Fibroblast of skin of right biceps (primary cell): ENCODE measurements at regions not wholly inside any gene's neighbourhood (a gene's known extent, or its start where the extent isn't known, plus 50 kb on each side); places are given as distances from the start of the nearest gene placed in this dataset.
"Not testable (repeated sequence)": the region's sequence is repeated elsewhere in the genome, so short reads cannot be mapped to it uniquely, and the experiment has no call there.

Experiments
- DNase-seq: peaks from one replicate; pipeline ENCODE4 v3.0.0-alpha.2; 2013

DNA sequence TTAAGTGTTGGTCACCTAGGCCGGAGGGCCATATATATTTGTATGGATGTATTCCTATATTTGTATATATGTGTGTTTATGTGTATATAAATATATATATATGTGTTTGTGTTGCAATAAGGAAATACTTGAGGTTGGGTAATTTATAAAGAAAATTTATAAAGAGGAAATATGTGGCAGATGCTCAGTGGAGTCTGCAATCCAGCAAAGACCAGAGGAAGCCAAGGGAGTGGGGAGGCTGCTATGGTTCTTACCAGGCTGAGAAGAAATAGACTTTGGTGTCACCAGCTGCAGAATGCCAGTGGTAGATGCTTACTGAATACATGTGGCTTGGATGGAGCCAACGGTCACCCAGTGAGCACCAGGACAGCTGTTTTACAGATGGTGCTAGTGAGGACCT, 97.4 kb upstream of the ELOVL5 start:
- no peak for DNase-seq

DNA sequence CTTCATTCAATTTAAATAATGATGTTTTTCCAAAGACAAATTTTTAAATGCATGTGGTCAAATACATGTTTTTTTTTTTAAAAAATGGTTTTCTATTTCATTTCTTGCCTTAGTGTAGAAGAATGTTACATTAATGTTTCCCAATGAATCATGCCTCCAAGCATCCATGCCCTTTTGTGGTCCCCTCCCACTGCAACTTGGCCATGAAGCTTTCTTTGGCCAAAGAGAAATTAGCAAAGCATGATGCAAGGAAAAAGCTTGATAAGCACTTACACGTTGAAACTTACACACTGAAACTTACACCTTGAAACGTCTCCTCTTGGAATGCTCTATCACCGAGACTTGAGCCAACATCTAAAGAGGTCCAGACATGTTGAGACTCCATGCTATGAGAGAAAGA, 93.0 kb upstream of the ELOVL5 start:
- DNase-seq: peak; percentile 60

DNA sequence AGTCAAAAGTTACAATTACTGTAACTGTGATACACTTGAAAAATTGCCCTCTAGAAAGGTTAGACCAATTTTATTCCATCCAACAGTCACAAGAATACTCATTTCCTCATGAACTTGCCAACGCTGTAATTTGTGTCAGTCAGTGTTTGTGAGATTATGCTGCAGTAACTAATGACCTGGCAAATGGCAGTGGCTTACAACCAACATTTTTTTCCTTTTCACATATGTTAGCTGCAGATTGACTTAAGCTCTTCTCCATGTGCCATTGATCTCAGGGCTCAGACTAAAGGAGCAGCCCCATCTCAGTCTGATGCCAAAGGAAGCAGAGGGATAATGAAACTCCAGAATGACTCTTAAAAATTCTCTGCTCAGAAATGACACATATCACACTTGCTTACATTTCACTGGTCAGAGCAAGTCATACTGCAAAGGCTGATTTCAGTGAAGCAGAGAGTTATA, 92.3 kb upstream of the ELOVL5 start:
- DNase-seq: no peak

DNA sequence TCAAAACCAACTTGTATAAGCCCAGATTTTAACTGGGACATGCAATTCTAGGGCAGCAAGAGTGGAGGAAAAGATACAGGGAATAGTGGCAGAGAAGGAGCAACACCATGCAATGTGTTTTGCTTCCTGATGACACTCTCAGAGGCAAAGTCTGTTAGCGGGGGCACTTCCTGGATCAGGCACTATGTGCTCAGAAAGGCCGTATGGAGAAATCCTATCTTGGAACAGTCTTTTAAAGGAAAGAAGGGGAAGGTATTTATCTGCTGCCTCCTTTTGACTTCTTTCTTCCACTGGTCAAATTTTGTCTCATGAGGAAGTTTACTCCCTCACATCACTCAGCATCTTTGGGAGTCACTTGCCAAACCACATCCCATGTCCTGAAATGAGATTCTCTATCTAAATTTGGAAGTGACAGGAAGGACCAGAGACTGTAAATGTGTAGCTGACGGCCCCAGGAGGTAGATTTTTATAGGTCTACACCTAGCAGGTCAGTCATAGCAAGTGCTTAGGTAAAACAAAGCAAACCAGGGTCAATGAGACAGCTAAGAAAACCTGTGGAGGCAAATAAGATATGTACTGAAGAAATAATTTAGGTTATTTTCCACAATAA, 91.7 kb upstream of the ELOVL5 start:
- DNase-seq: no peak

DNA sequence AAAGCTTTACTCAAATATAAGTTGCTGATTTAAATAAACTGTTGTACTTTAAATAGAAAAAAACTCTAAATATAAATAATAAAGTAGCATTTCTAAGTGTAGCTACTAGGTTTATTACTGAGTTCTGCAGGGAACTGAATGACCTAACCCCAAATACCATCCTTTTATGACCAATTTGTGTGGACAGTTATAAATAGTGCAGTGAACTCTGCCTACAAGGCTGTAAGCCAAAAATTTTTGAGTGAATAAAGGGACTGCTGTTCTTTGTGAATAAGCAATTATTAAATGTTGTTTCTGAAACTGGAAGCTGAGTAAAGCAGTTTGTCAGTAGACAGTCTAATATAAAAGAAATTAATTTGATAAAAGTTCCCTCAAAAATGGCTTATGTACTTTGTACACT, 90.8 kb upstream of the ELOVL5 start:
- peak; percentile 28 for DNase-seq

DNA sequence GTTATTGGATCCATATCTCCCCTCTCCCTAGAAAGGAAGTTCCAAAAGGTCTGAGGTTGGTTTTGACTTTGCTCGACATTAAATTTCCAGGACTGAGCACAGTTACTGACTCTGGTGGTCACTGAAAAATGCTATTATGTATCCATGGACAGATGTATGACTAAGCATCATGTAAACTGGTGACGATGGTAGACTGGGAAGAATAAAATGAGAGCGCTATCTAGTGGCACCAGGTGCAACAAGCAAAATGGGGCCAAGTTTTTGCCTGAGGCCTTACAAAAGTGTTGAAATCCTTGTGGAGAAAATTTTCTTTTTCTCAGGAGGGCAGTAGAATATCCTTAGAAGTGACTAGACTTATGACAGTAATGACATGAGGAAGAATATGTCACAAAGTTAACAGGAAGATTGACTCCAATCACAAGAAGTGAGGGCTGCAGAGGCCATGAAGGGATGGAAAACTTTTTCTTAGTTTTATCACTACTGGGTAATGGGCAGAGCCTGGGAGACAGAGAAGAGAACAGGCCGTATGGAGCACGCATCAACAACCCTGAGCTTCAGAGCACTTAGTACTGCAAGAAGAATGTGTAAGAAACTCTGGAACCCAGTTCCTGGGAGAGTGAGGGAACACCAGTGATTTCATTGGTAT, 88.9 kb upstream of the ELOVL5 start:
- DNase-seq: peak; percentile 76

DNA sequence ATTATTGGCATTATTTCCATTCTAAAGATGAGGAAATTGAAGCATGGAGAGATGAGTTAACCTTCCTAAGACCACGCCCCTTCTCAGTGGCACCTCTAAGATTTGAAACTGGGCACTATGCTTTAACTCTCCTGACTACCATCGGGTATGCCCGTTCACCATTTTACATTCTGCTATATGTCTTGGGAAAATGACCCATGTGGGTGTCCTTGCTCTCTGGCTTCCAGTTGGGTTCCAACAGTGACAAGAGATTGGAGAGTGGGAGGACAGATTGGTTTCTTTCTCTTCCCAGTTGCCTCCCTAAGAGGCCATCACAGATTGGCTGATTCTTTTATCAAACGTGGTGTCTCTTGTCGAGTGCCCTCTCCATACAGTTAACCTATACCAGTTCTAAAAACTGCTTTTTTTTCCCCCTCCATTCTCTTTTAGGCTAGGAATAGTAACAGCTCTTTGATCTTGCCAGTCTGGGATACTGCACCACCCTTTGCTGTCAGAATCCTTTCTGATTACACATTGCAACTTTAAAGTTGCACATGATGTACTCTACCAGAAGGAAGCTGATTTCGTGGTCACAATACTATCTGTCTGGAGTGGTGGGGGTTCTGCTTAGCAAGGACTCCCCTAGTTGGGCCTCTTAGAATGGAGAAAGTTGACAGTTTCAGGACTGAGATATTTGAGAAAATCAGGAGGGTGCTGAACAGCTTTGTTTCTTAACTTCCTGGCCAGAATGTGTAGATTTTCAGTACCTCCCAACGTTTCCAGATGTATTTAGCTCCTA, 88.0 kb upstream of the ELOVL5 start:
- DNase-seq: peak; percentile 8

DNA sequence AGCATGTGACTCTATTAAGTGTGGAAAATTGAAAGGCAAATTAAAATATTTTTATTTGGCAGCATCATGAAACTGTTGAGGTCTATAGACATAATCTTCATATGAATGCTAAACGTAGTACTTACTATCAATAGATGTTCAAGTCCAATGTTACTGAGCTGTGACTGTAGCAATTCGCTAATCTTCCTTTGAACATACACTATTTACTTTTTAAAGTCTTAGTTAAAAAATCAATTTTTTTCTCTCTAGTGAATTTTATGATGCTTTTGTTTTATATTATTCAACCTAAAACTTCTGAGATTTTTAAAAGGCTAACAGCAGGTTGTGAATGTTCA, 85.2 kb upstream of the ELOVL5 start:
- no peak for DNase-seq

DNA sequence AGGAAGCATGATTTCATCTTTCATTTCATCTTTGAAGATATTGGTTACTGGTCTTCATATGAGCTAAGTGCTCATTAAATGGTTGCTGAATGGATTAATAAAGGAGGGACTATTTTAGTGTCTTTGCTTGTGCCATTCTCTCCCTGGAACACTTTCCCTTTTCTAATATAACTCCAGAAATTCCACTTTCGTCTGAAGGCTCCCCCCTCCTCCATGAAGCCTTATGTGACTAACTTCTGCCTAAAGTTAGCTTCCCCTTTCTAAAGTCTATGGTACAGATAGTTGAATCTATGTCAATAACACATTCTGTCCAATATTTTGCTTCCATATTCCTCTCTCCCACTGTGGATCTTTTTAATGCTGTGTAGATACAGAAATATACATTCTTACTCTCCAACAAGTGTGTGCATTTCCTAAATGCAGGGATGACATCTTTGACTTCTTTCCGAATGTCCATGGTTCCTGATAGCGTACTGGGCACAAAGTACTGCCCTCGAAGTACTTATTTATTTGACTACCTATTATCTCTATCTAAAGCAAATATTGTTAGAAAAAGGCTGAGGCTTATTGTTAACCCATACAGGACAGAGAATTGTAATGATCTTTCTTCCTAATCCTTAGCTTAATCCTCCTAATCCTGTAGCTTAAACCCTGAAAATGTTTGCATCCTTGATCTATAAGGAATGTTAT, 84.7 kb upstream of the ELOVL5 start:
- DNase-seq: no peak

DNA sequence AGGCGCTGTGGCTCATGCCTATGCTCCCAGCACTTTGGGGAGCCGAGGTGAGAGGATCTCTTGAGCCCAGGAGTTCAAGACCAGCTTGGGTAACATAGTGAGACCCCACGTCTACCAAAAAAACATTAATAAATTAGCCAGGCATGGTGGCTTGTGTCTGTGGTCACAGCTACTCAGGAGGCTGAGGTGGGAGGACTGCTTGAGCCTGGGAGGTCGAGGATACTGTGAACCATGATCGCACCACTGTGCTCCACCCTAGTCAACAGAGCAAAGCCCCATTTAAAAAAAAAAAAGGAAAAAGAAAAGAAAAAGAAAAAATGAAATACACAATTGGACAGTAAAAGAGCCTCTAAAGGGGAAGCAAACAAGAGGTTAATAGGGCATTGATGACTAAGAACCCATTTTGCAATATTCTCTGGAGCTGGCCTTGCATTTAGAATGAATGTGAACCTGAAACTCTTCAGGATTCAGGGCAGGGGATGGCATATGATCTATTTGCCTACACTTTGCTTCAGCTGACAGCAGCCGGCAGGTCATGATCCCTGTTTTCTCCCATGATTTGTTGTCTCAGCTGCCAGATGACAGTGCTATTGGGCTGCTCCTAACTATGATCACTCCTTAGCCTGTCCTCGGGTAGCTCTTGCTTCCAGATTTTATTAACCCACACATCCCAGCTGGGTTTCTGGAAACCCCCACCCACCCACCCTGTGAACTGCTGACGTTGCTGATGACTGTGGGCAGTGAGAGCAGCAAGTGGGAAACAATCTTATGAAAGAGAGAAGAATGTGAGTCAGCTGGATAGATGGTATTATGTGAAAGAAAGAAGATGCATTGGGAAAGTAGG, 83.8 kb upstream of the ELOVL5 start:
- DNase-seq: peak; percentile 37

DNA sequence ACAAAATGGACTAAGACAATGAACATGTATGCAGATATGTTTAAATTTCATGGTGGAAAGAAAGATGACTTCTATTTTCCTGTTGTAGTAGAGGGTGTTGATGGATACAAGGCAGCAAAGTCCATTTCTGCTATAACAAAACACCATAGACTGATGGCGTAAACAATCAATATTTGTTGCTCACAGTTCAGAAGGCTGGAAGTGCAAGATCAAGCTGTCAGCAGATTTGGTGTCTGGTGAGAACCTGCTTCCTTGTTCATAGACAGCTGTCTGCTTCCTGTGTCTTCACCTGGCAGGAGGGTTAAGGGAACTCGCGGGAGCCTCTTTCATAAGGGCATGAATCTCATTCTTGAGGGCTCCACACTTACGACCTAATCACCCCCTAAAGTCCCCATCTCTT, 83.0 kb upstream of the ELOVL5 start:
- no peak for DNase-seq

DNA sequence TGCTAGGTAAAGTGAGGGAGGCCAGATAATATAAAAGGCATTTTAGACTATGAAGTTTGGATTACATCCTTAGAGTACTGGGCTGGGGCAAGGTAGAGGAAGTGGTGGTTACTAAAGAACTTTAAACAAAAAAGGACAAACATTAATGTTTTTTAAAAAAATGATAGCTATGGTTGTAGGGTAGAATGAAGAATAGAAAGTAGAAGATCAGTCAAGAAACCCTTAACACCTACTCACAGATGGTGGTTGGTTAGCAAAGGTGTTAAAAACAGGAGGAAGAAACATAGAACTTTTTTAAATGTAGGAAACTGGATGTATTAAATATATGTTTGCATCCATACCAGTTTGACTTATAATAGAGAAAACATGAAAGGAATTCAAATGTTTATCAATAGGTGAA, 80.7 kb upstream of the ELOVL5 start:
- DNase-seq: no peak

DNA sequence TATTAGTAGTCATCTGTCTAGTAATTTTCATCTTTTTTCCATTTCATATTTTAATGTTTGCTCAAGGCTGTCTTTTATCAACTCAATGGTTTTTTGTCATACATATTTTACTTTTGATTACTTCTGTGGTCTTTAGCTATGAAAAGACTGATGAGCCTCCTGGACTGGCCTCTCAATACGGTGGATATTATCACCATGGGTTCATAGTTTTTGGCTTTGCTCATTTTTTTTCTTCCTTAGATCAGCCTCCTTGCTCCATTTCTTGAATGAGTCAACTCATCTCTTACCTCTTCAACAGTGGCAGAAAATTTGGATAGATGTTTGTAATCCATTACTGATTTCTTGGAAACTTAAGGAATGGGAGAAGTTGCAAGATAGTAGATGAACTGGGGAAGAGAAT, 80.1 kb upstream of the ELOVL5 start:
- peak; percentile 17 for DNase-seq

DNA sequence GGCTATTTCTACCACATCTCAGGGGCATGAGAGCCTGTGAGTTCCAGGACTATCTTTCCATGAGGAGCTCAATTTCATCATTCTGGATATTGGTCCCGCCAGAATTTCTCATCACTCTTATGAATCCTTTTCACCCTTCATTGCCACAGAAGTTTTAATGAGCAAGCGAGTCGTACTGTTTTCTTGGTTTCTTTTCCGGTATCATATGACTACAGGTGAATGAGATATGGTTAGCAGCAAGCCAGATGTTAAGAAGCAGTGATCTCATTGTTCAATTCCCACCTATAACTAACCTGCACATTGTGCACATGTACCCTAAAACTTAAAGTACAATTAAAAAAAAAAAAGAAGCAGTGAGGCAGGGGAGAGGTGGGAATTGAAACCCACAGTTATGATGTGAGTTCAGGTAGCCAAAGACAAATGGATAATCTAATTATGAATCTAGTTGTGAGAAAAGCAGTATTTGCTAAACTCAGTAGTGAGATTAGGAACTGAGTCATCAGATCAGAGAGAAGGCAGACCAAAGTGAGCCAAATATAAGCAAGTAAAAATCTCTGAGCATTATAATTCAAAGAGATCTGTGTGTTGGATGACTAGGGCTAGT, 78.0 kb upstream of the ELOVL5 start:
- DNase-seq: no peak

DNA sequence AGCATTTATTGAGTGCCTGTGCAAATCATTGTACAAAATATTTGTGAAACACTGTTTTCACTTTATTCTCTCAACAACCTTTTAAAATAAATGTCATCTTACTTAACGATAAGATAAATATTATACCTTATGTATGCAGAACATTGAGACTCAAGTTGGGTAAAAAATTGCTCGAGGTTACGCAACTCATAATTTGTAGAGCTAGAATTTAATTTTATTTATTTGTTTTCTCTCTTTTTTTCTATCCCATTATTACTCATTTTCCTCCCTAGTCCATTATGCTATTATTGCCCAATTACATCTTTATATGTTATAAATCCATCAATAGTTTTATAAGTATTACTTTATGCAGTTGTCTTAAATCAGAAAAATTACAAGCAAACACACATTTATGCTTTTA, 77.4 kb upstream of the ELOVL5 start:
- no peak for DNase-seq

DNA sequence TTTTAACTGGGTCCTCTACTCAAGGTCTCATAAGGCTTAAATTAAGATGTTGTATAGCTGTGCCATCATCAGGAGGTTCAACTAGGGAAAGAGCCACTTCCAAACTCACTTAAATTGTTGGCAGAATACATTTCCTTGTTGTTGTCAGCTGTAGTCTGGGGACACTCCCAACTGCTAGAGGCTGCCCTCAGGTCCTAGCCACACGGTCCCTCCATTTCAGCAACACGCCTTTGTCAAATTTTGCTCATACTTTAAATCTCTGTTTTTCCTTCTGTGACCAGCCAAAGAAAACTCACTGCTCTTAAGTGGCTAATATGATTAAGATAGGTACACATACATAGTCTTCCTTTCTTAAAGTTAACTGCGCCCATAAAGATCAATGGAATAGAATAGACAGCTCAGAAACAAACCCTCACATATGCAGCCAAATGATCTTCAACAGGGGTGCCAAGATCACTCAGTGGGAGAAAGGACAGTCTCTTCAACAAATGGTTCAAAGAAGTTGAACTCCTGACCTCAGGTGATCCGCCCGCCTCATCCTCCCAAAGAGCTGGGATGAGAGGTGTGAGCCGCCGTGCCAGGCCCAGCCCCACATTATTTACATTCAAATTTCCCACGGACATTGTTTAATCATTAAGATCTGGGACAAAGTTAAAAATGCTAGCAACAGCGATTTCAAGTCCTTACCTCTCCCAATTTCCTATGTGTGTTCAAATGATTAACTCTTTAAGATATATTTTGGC, 76.4 kb upstream of the ELOVL5 start:
- no peak for DNase-seq

DNA sequence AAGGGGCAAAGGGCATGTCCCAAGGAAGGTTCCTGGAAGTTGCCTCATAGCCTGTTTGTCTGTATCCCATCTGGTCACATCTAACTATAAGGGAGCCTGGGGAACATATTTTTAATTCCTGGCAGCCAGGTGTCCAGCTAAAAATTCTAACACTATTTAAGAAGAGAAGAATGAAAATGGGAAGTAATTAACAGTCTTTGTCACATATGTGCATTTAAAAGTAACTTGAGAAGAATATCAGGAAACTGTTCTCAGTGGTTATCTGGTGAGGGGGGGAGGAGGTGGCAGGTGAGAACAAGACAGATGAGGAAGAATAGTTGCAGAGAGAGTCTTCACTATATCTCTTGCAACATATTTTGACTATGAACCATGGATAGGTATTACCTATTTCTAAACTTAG, 75.5 kb upstream of the ELOVL5 start:
- no peak for DNase-seq

DNA sequence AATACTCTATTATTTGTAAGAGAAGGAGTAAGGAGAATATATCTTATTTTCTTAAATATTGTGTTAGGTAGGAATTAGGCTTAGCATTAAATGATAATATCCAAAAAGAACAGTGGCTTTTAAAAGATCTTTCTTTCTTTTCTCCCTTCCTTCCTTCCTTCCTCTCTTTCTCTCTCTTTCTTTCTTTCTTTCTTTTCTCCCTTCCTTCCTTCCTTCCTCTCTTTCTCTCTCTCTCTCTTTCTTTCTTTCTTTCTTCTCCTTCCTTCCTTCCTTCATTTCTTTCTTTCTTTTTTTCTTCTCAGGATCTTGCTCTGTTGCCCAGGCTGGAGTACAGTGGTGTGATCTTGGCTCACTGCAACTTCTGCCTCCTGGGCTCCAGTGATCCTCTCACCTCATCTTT, 74.8 kb upstream of the ELOVL5 start:
- DNase-seq: not testable (repeated sequence)

DNA sequence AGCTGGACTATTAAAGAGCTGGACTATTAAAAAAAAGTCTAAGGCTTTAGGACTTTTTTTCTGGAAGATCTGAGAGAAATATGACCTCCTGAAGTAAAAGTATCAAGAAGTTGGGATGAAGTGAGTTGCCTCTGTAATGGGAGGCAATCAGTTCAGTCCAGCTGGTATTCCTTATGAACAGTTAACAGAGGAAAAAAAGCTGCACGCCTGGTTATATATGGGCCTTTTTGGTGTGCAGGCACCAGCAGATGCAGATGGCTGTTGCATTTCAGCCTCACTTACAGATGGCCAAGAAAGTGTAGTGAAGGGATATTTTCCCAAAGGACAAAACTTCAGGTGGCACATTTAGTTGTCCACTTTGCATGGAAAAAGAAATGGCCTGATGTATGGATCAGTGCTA, 70.3 kb upstream of the ELOVL5 start:
- no peak for DNase-seq

DNA sequence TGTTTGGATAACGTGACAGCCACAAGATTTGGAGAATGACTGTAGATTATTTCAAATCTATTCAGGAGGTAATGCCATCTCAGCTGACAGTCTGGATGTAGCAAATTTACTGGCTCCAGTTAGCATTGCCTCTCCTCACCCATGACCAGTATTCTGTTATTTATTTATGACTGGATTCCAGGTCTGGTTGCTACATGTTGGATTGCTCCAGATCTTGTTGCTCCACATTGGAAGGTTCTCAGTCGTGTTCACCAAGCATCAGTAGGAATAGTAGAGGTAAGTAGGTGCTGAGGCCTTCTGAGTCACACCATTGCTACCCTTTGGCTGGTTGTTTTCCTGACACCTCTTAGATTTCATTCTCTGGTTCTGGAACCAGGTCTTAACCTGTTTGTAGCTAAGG, 69.5 kb upstream of the ELOVL5 start:
- no peak for DNase-seq

DNA sequence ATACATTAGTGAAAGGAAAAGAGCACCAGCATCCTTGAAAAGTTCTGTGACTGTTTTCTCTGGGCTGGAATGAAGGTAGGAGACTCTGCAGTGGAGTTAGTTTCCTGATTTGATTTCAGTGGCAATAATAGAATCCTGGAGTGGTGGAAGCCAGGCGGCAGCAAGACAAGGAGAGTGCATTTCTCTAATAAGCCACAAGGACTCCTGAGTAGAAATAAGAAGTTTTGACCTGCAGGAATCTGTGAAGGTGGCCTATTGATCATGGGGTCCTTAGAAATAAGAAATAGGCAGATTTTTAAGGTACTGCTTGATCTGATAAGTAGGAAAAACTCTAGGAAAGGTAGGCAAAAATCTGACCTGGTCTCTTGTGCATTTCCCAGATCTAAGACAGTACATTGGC, 68.4 kb upstream of the ELOVL5 start:
- DNase-seq: no peak

DNA sequence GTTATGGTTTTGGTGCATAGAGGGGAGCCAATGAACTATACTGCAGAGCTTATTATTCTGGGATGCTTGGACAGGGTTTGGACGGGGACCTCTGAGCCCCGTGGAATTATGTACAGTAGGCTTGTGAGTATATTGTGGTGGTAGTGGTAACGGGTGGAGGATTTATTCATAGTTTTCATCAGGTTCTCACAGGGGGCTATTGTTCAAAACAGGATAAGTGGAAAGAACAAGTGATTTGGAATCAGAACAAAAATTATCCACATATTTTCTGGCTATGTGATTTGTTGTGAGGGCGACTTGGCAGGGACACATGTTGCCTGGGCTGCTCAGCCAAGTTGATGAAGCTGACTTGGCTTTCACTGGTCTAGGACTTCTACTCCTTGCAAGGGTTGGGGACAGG, 64.6 kb upstream of the ELOVL5 start:
- no peak for DNase-seq
